SHP77 (cell line): ENCODE measurements at regions not wholly inside any gene's neighbourhood (a gene's known extent, or its start where the extent isn't known, plus 50 kb on each side); places are given as distances from the start of the nearest gene placed in this dataset.

Experiments used
- DNase-seq, 2 experiments: peaks; one replicate each; lab custom pipeline; 2025; lab: John Stamatoyannopoulos, UW

DNA sequence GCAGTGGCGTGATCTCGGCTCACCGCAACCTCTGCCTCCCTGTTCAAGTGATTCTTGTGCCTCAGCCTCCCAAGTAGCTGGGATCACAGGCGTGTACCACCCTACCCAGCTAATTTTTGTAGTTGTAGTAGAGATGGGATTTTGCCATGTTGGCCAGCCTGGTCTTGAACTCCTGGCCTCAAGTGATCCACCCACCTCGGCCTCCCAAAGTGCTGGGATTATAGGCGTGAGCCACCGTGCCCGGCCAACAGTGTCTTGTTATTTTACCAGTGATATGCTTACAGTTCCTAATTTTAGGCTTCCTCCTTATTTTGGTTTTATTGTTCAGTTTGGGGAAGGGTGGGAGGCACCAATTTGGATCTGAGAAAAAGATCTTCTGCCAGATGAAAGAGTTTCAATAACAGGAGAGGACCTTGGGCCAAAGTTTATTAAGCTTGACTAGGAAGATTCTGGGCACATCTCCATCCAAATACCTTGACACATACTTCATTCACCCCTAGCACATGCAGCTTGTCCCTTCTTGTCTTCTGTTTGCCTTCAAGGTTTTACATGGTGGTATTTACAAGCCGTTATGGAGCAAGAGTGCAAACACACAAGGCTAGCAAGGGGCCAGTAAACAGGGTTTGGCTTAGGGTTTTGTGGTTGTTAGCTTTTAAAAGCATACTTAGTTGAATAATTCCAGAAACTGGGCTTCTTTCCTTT, 168.1 kb upstream of the DMRT1 start:
- no peak for DNase-seq

DNA sequence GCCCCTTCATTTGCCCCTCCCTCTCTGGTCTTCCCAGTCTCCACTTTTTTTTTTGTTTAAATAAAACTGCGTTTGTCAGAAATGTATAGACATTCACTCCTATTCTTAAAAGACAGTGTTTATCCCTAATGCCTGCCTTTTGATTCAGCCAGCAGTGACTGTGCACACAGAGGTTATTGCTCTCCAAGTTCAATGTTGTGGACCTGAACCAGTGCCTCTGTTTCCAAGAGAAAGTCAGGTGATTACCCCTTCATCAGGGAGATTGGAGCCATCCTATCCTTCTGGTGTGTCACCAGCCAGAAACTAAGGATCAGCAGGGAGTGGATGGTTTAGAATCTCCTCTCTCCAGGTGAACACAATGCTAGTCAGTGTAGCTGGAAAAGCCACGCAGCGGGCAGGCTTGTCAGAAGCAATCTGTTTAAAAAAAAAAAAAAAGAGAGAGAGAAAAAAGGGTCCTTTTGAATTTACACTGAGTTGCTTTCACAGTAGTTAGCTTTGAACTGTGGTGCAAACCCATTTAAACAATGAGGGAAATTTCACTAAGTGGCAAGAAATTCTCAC, 167.5 kb upstream of the DMRT1 start:
- no peak for DNase-seq

DNA sequence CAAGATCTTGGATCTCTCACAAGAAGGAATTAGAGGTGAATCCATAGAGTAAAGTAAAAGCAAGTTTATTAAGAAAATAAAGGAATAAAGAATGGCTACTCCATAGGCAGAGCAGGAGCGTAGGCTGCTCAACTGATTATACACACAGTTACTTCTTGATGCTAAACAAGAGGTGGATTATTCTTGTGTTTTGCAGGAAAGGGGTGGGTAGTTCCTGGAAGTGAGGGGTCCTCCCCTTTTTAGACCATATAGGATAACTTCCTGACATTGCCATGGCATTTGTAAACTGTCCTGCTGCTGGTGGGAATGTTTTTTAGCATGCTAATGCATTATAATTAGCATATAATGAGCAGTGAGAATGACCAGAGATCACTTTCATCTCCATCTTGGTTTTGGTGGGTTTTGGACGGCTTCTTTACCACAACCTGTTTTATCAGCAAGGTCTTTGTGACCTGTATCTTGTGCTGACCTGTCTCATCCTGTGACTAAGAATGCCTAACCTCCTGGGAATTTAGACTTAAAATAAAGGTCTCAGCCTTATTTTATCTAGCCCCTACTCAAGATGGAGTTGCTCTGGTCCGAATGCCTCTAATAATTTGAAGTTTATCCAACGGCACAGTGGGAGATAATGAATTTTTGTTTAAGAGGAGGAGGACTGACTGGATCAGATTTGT, 165.7 kb upstream of the DMRT1 start:
- no peak for DNase-seq

DNA sequence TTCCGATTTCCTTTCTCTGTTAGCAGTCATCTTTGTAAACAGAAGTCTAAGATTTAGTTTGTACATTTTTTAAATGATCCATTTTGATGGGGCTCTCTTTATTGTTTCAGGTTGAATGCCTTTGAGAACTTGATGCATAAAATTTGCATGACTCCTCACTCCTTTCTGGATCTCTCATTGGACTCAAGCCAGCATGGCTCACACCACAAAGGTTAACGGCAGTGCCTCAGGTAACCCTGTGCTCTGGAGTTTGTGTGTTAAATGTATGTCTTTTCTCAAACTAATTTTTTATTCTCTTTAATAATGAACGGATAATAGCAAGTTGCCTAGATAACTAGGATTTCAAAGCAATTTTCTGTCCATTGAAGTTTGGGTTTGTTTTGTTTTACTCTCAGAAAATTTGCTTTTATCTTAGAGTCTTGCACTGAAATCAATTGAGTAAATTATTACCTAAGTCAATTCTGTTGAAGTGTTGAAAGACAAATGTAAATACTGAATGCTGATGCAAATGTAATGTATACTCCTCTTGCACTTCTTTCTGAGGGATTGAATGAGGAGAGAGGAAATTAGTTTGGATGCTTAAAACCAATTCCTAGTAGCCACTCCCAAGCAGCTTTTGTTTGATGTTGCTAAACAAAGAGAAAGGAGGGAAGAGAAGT, 164.6 kb upstream of the DMRT1 start:
- no peak for DNase-seq

DNA sequence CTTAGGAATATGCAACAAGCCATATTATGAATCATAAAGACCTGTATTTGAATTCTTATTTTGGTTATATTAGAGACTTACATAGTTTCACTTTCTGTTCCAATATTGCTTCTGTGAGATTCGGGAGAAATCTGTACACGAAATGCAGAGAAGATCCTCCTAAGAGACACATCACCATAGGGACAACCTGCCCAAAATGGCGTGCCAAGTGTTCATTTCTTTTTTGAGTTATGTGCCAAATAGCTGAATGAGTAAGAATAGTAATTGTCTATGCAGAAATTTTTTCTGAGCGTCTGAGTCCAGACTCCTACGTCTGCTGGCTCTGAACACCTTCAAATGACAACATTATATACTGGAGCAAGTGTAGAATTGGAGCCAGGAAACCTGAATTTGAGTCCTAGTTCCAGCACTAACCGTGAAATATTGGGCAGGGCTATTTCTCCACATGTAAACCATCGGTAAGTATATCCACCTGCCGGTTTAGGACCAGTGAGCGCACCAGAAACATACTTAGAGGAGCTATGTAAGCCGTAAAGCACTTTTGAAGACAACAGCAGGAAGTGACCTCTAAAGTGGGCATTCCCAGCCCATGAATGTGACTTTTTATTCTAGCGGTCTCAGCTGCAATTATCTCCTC, 163.9 kb upstream of the DMRT1 start:
- no peak for DNase-seq

DNA sequence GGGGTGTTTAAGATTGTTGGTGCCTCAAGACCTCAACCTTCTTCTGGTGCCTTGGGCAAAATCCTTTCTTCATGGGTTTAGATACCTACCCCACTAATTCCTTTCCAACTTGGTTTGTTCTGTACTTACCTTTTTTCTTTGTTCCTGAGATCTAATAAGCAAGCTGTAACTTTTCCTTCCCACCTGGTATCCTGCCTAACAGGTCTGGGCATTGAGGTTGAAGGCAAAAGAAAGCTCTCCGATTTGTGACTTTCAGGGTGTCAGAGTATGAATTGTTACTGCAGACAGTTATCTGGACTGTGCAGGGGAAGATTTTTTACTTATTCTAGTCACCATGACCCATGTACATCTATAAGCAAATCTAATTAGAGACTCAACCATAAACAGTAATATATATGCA, 162.6 kb upstream of the DMRT1 start:
- DNase-seq = no peak

DNA sequence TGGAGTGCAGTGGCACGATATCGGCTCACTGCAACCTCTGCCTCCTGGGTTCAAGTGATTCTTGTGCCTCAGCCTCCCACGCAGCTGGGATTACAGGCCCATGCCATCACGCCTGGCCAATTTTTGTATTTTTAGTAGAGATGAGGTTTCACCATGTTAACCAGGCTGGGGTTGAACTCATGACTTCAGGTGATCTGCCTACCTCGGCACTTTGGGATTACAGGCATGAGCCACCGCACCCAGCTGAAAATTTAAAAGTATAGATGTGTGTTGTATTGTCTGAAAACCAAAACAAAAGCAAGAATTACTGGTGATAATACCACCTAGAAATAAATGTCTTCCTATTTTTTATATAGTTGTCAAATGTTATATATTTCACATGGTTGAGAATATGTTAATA, 162.0 kb upstream of the DMRT1 start:
- no peak for DNase-seq

DNA sequence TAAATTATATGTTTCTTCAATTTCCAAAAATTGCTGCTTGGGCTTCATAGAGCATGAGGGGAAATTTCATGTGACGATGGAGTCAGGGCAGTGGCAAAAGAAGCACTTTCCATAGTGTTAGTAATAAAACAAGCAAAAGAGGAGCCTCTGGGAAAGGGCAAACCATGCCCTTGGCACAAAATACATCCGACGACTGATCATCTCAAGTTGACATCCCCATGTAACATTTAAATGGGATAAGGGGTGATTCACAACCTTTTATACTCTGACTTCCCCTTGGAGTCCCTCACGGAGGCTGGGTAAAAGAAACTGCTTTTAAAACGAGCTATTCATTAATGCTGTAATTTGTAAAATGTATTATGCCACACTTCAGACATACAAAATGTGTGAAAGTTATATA, 161.4 kb upstream of the DMRT1 start:
- DNase-seq = no peak

DNA sequence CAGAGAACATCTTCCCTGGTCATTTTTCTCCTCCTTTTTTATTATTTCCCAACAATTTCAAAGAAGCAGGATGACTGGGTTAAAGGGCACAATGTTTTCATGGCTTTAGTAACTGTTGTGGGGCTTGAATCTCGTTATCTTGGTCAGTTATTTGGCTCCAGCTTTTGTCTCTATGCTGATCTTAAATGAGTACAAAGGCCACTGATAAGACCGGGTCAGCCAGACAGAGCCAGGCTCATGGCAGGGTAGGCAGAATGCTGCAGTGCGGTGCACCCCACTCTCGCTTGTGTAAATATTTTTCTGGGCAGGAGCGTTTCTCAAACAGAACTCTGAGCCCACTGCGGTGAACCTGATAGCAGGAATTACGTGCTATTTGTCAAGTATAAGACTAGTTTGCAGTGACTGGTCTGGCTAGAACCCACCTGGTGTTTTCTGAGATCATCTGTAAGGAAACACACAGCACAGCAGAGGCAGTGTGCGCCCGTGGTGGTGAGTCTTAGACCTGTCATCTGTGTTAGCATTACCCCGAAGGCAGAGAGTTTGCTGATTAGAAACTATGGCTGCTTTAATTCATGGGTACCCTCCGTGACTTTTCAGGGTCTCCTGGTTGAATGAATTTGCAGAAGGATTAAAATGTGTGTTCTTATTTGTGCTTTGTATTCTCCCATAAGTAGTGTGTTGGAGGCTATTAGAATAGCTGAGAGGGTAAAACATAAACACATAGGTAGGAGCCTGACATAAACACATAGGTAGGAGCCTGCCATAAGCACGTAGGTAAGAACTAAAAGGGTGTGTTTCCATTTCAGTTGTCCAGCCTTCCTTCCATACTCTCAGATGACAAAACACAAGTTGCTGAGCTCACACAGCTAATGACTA, 158.6 kb upstream of the DMRT1 start:
- no peak for DNase-seq

DNA sequence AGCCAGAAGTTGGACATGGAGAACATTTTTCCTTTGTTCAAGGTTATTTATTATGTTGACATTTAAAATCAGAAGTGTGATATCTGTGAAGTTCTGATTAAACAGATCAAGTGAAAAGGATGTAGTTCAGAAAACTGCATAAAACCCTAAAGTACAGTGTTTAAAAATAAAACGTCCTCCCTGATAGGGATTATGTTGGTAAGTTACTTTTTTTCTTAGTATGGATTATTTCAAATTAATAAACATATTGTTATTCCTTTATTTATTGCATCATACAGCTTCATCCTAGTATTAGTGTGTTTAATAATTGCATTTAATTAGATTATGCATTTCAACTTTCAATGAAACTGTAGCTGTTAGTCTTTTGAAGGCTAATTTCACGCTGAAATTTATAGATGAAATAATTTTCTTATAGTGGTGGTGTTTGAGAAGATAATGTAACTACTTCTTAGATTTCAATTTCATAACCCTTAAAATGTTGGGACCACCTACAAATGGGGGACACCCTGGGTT, 157.9 kb upstream of the DMRT1 start:
- no peak for DNase-seq

DNA sequence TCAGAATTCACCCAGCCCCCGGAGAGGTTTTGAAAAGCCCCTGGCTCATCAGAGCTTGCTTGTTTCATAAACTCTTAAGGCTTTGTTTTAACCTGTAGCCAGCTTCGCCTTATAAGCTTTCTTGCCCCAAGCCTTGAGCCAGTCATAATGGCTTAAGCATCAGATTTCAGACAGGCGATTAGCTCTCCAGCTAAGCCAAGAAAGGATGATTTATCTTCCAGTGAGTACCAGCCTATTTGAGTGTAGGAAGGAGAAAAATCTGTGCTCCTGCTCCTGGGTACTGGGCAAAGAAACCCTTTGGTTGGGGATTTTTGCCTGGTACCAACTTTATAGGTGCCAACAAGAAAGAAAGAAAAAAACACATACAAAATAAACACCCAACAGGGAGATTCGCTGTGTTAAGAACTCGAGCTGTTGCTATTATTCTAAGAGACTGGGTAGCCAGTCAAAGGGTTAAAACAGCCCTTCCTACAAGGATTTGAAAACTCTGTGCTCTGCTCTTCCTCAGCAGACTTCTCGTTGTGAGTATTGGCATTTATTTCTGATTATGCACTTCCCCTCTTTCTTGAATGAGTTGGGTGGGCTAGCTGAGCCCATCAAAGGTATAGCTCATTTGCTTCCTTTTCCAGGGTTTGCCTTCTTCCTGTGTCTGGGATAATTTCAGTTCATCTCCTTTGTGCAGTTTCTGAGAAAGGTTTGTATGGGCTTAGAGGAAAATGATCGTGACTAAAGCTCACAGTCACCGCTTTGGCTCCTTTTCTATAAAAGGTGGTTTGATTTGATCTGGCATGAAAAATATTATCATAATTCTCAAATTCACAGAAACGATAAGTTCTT, 157.2 kb upstream of the DMRT1 start:
- DNase-seq = no peak

DNA sequence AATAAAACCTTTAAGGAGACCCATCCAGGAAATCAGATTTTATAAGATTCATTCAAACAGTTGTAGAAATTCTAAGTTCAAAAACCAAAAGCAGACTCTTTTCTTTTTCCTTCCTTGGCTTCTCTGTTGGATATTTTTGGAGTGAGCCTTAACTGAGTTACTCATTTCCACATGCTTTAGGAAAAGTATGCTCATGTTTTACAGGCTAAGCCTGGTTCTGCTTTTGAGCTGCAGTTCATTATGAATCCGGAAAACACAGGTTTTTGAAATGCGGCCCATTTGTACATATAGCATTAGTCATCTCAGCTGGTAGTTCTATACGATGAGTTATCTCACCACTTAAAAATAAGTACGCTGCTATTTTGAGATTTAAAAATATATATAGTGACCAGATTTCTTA, 156.6 kb upstream of the DMRT1 start:
- no peak for DNase-seq

DNA sequence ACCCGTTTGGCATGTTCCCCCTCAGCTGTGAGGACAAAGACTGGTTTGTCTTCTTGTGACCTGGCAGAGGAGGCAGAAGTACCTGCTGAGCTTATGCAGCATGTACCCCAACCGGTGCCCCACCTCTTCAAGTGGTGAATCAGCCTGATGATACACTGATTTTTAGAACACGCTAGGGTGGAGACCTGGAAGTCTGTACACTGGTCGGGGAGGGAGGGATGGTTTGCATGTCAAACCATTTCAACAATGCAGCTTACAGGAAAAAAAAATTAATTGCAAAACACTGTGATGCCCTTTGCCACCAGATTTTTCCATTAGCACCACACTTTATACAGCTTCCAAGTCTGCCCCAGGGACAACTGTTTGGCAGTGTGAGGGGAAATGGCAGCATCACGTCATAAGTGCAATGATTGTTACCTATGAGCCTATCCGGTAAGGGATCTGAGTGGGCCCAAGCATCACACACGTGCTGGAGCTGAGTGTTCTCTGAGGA, 155.1 kb upstream of the DMRT1 start:
- DNase-seq = no peak

DNA sequence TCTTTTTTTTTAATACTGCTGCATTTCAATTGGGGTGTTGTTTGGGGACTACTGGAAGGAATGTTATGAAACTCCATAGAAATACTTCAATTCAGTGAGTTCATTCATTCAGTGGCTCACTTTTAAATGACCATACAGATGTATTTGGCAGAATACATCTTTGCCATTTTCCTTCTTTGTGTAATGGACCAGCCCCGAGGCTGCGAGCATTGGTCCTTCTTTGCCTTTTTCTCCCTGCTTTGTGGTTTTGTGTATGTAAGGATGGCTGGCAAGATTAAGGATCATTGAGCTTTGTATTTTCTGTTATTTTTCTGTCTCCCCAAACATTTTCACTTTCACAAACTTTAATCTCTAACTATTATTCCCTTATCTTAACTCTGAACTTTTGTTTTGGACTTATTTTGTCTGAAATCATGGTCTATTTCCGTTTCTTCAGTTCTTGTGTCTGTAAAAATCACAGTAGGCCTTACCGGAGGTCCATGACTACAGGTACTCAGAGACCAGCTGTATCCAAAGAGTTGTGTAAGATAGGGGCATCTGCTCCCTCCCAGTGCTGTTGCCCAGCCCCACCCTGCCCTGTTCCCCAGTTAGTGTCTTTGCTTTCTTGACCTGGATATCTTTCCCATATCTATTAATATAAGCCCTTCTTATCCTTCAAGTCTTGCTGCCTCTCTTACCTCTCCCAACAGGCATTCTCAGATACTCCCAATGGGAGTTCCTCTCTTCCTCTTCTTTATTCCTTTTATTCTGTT, 154.3 kb upstream of the DMRT1 start:
- no peak for DNase-seq

DNA sequence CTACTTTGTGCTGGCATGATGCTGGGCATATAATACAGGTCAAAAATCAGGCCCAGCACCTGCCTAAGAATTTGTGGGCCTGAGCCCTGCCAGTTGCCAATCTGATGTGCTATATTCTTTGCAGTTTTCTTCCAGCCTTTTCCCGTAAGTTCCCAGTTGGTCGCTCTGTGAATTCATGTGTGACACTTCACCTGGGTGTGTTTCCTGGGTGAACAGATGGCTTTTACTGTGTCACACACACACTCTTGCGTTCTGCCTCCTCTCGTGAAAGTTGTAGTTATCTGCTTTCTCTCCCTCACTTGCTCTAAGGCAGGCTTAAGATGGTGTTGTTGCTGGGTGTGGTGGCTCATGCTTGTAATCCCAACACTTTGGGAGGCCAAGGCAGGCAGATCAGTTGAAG, 153.5 kb upstream of the DMRT1 start:
- DNase-seq = no peak

DNA sequence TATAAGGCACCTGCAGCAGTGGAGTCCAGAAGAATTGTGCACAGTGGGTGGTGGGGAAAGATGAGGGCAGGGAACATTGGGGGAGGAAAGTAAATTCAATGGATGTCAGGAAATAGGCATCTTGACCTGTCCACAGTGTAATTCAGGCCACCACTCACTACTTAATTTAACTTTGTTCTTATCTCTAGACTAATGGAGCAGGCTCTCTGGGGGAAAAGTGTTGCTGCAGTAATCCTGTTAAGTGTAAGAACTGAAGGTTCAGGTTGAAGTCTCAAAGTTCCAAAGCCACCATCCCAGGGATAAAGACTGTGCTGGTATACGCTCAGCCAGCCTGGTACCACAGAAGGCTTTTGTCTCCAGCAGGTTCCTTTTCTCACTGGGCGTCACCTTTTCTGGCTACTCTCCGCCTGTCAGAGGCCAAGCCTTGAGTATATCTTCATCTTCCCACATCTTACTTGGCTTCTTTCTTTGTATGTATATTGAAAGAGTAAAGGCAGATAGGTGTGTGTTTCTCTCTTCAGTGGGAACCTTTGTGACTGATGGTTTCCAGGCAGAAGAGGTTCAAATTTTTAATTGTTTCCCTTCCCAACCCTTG, 150.9 kb upstream of the DMRT1 start:
- DNase-seq = no peak

DNA sequence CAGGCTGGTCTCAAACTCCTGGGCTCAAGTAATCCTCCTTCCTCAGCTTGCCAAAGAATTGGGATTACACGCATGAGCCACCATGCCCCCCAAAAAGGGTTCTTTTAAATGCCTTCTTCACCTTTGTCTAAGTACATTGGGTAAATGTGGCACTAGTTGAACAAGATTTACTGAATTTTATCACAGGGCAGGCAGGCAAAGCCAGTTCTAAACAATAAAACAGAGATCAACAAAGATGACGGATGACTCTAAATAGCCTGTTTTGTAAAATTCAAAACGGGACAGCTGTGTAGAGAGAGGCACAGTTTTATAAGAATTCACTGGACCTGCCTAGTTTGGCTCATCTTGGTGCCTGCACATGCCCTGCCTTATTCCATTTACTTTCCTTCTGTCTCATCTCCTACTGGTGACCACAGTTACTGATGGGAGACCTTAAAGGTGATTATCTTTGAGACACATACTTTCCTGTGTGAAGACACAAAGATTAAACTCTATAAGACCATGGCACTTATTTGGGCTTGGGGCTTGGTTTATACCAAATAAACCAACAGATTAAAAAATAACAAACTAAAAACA, 149.6 kb upstream of the DMRT1 start:
- no peak for DNase-seq

DNA sequence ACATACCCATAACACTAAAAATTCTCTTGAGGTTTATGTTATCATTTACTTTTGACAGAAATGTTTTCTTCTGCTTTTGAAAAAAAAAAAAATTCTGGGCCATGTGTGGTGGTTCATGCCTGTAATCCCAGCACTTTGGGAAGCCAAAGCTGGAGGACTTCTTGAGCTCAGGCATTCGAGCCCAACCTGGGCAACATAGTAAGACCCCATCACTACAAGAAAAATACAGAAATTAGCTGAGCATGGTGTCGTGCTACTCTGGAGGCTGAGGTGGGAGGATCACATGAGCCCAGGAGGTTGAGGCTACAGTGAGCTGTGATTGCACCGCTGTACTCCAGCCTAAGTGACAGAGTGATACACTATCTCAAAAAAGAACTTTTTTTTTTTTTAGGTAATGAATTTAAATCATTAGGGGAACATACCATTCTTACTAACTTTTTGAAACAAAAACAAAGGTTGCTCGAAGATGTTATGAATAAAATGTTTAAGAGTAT, 148.8 kb upstream of the DMRT1 start:
- DNase-seq = no peak
